Neural progenitor cell (in vitro differentiated cells): ENCODE measurements at regions not wholly inside any gene's neighbourhood (a gene's known extent, or its start where the extent isn't known, plus 50 kb on each side); places are given as distances from the start of the nearest gene placed in this dataset.

Source experiments
- DNase-seq: peaks from one replicate; pipeline ENCODE4 v3.0.0-alpha.2; 2016; ENCODE audit warnings: low spot score
- H2AFZ ChIP-seq: fragments of 200-600 bp; sonication (generic); replicated peaks from 2 replicates; pipeline ENCODE4 v1.6.1; 2016; ENCODE audit warnings: antibody characterized with exemption
- H3F3A ChIP-seq: fragments of 200-600 bp; sonication (generic); 2 replicates; pipeline ENCODE4 v1.6.1; 2016; ENCODE audit warnings: antibody characterized with exemption, low read depth
- H3K27ac ChIP-seq: fragments of 200-600 bp; sonication (generic); 2 replicates; pipeline ENCODE4 v1.5.1; 2016; ENCODE audit warnings: mild to moderate bottlenecking
- H3K27me3 ChIP-seq: fragments of 200-600 bp; sonication (generic); 2 replicates; pipeline ENCODE4 v1.6.1; 2016; ENCODE audit warnings: mild to moderate bottlenecking, moderate library complexity
- H3K36me3 ChIP-seq: fragments of 200-600 bp; sonication (generic); 2 replicates; pipeline ENCODE4 v1.5.1; 2016
- H3K4me1 ChIP-seq: fragments of 200-600 bp; sonication (generic); 2 replicates; pipeline ENCODE4 v1.6.1; 2016; ENCODE audit warnings: mixed run types
- H3K4me2 ChIP-seq: fragments of 200-600 bp; sonication (generic); 2 replicates; pipeline ENCODE4 v1.6.1; 2016
- H3K4me3 ChIP-seq: fragments of 200-600 bp; sonication (generic); 2 replicates; pipeline ENCODE4 v1.5.1; 2016
- H3K79me2 ChIP-seq: fragments of 200-600 bp; sonication (generic); 2 replicates; pipeline ENCODE4 v1.6.1; 2016; ENCODE audit warnings: low read depth
- H3K9ac ChIP-seq: fragments of 200-600 bp; sonication (generic); 2 replicates; pipeline ENCODE4 v1.6.1; 2016
- H3K9me3 ChIP-seq: fragments of 200-600 bp; sonication (generic); 2 replicates; pipeline ENCODE4 v1.5.1; 2016; ENCODE audit warnings: low read depth
- H4K20me1 ChIP-seq: fragments of 200-600 bp; sonication (generic); 2 replicates; pipeline ENCODE4 v1.6.1; 2016; ENCODE audit warnings: low read depth
- H3K27ac Mint-ChIP-seq: 3 replicates; pipeline ENCODE4 v1.8.0; 2021; ENCODE audit warnings: mixed read lengths
- H3K27me3 Mint-ChIP-seq: 2 replicates; pipeline ENCODE4 v1.8.0; 2022; ENCODE audit warnings: low read depth, mild to moderate bottlenecking, inconsistent platforms, moderate library complexity, mixed read lengths; ENCODE audit not compliant: insufficient read depth
- H3K36me3 Mint-ChIP-seq: 3 replicates; pipeline ENCODE4 v1.8.0; 2021; ENCODE audit warnings: mixed read lengths
- H3K4me1 Mint-ChIP-seq: 3 replicates; pipeline ENCODE4 v1.8.0; 2021; ENCODE audit warnings: mixed read lengths
- H3K4me3 Mint-ChIP-seq: 3 replicates; pipeline ENCODE4 v1.8.0; 2021; ENCODE audit warnings: mild to moderate bottlenecking, moderate library complexity, mixed read lengths
- H3K9me3 Mint-ChIP-seq: 3 replicates; pipeline ENCODE4 v1.8.0; 2020; ENCODE audit warnings: mixed read lengths
- CTCF ChIP-seq: fragments of 200-600 bp; sonication (generic); IDR thresholded peaks from 2 replicates; pipeline ENCODE4 v1.5.1; 2017; ENCODE audit warnings: antibody characterized with exemption, mild to moderate bottlenecking
- EZH2 ChIP-seq: fragments of 200-600 bp; sonication (generic); IDR thresholded peaks from 2 replicates; pipeline ENCODE4 v1.6.1; 2017; ENCODE audit warnings: antibody characterized with exemption, mild to moderate bottlenecking, moderate library complexity
- EZH2phosphoT487 ChIP-seq: fragments of 200-600 bp; sonication (generic); IDR thresholded peaks from 2 replicates; pipeline ENCODE4 v1.6.1; 2017; ENCODE audit warnings: antibody characterized with exemption

GRCh38 chr12:130087222-130087621 lies 75.0 kb upstream of the FZD10 start:
- H3K4me2 ChIP-seq = no peak overlapping the region
- H3K4me1 ChIP-seq = peaks cover 10% of the 10 kb centered on the region
- no peaks in the 10 kb centered on the region for H3K36me3 ChIP-seq
- H4K20me1 ChIP-seq = no peaks in the 10 kb centered on the region
- TF ChIP-seq EZH2phosphoT487 (no peak), EZH2 (no peak), CTCF (no peak)
- peaks cover under 1% of the 10 kb centered on the region for H3F3A ChIP-seq
- H3K4me3 ChIP-seq = no peak overlapping the region
- no peak overlapping the region for H3K4me3 Mint-ChIP-seq
- H3K27me3 Mint-ChIP-seq = peaks cover 18% of the 10 kb centered on the region
- H3K79me2 ChIP-seq = no peaks in the 10 kb centered on the region
- H3K36me3 Mint-ChIP-seq = no peaks in the 10 kb centered on the region
- no peak for DNase-seq
- no peak overlapping the region for H3K27ac ChIP-seq
- no peak overlapping the region for H3K27ac Mint-ChIP-seq
- peaks cover 29% of the 10 kb centered on the region for H3K27me3 ChIP-seq
- peaks cover 64% of the 10 kb centered on the region for H3K4me1 Mint-ChIP-seq
- peaks cover 7% of the 10 kb centered on the region for H3K9me3 Mint-ChIP-seq
- H3K9ac ChIP-seq = no peak overlapping the region
- no peaks in the 10 kb centered on the region for H3K9me3 ChIP-seq
- no peak overlapping the region for H2AFZ ChIP-seq

- Histone ChIP-seq H3K9me3 (no peaks in the 10 kb centered on the region), H3K4me2 (no peak overlapping the region), H4K20me1 (no peaks in the 10 kb centered on the region), H3K27ac (no peak overlapping the region), H3K4me3 (no peak overlapping the region), H3K4me1 (peaks cover 8% of the 10 kb centered on the region), H3K9ac (no peak overlapping the region), H3F3A (no peaks in the 10 kb centered on the region), H3K79me2 (no peaks in the 10 kb centered on the region), H2AFZ (no peak overlapping the region), H3K36me3 (no peaks in the 10 kb centered on the region), H3K27me3 (peaks cover 21% of the 10 kb centered on the region)
- DNase-seq = no peak
- H3K4me1 Mint-ChIP-seq = peaks cover 57% of the 10 kb centered on the region
- H3K36me3 Mint-ChIP-seq = no peaks in the 10 kb centered on the region
- TF ChIP-seq CTCF = no peak
- TF ChIP-seq EZH2 = no peak
- TF ChIP-seq EZH2phosphoT487 = no peak
- H3K9me3 Mint-ChIP-seq = peaks cover 7% of the 10 kb centered on the region
- H3K27me3 Mint-ChIP-seq = peaks cover 12% of the 10 kb centered on the region
- H3K4me3 Mint-ChIP-seq = no peak overlapping the region
- H3K27ac Mint-ChIP-seq = no peak overlapping the region
Observed at GRCh38 chr12:130088504-130088903, 73.8 kb upstream of the FZD10 start.

GRCh38 chr12:130090542-130090941 lies 71.7 kb upstream of the FZD10 start:
- no peak for DNase-seq
- peaks cover 17% of the 10 kb centered on the region for H3K27me3 ChIP-seq
- TF ChIP-seq CTCF = no peak
- TF ChIP-seq EZH2 = no peak
- TF ChIP-seq EZH2phosphoT487 = no peak
- Mint-ChIP-seq H3K36me3 (no peaks in the 10 kb centered on the region), H3K27ac (no peak overlapping the region), H3K27me3 (peaks cover 23% of the 10 kb centered on the region), H3K4me3 (no peak overlapping the region), H3K9me3 (peaks cover 7% of the 10 kb centered on the region), H3K4me1 (peaks cover 43% of the 10 kb centered on the region)
- H3K9me3 ChIP-seq = no peaks in the 10 kb centered on the region
- no peak overlapping the region for H3K4me2 ChIP-seq
- peaks cover 8% of the 10 kb centered on the region for H3K4me1 ChIP-seq
- no peaks in the 10 kb centered on the region for H4K20me1 ChIP-seq
- H3K4me3 ChIP-seq = no peak overlapping the region
- no peaks in the 10 kb centered on the region for H3K79me2 ChIP-seq
- no peaks in the 10 kb centered on the region for H3F3A ChIP-seq
- no peak overlapping the region for H3K9ac ChIP-seq
- no peak overlapping the region for H3K27ac ChIP-seq
- H2AFZ ChIP-seq = no peak overlapping the region
- H3K36me3 ChIP-seq = no peaks in the 10 kb centered on the region

GRCh38 chr12:130093380-130093779 lies 68.9 kb upstream of the FZD10 start:
- TF ChIP-seq EZH2 (no peak), EZH2phosphoT487 (no peak), CTCF (no peak)
- Histone ChIP-seq H3K27ac (no peak overlapping the region), H3F3A (no peaks in the 10 kb centered on the region), H2AFZ (no peak overlapping the region), H3K4me3 (no peak overlapping the region), H3K36me3 (no peaks in the 10 kb centered on the region), H3K4me1 (no peaks in the 10 kb centered on the region), H3K9ac (no peak overlapping the region), H3K27me3 (no peaks in the 10 kb centered on the region), H4K20me1 (no peaks in the 10 kb centered on the region), H3K79me2 (no peaks in the 10 kb centered on the region), H3K9me3 (no peaks in the 10 kb centered on the region), H3K4me2 (no peak overlapping the region)
- H3K27me3 Mint-ChIP-seq = peaks cover 26% of the 10 kb centered on the region
- peaks cover 34% of the 10 kb centered on the region for H3K4me1 Mint-ChIP-seq
- no peaks in the 10 kb centered on the region for H3K36me3 Mint-ChIP-seq
- H3K9me3 Mint-ChIP-seq = peaks cover 7% of the 10 kb centered on the region
- no peak for DNase-seq
- H3K27ac Mint-ChIP-seq = peak overlapping the region; percentile 43
- no peak overlapping the region for H3K4me3 Mint-ChIP-seq
